GM12872 (cell line): ENCODE measurements at regions not wholly inside any gene's neighbourhood (a gene's known extent, or its start where the extent isn't known, plus 50 kb on each side); places are given as distances from the start of the nearest gene placed in this dataset.

Source experiments
- CTCF ChIP-seq: IDR thresholded peaks from 3 replicates; pipeline ENCODE4 v1.5.1; 2011; ENCODE audit warnings: low read depth, mild to moderate bottlenecking, low read length, moderate library complexity; ENCODE audit not compliant: insufficient read depth

- no peak for TF ChIP-seq CTCF
Measured at GRCh38 chr9:85249313-85249621, 492.5 kb downstream of the AGTPBP1 start.

- no peak for TF ChIP-seq CTCF
Measured at GRCh38 chr9:85248514-85249312, 493.0 kb downstream of the AGTPBP1 start.

GRCh38 chr9:85246541-85246940, 495.2 kb downstream of the AGTPBP1 start:
- no peak for TF ChIP-seq CTCF

GRCh38 chr9:85244856-85245255, 496.9 kb downstream of the AGTPBP1 start:
- TF ChIP-seq CTCF = no peak

- no peak for TF ChIP-seq CTCF
Measured at GRCh38 chr9:85243977-85244376, 497.8 kb downstream of the AGTPBP1 start.

GRCh38 chr9:85237478-85237877, 504.3 kb downstream of the AGTPBP1 start:
- no peak for TF ChIP-seq CTCF

GRCh38 chr9:85230081-85230480, 511.7 kb downstream of the AGTPBP1 start:
- TF ChIP-seq CTCF = no peak
